Neural cell (in vitro differentiated cells): ENCODE measurements at regions not wholly inside any gene's neighbourhood (a gene's known extent, or its start where the extent isn't known, plus 50 kb on each side); places are given as distances from the start of the nearest gene placed in this dataset.

Experiments used
- H2AFZ ChIP-seq: fragments of 200-600, 300-800 bp; sonication (generic), shearing (Covaris generic); 2 replicates; pipeline ENCODE4 v1.6.0; 2014; ENCODE audit warnings: low read depth, mild to moderate bottlenecking, antibody characterized with exemption, low read length, moderate library complexity
- H3F3A ChIP-seq: fragments of 200-600 bp; shearing (Covaris generic); 2 replicates; pipeline ENCODE4 v1.6.1; 2016; ENCODE audit warnings: mild to moderate bottlenecking, moderate library complexity, mixed read lengths, antibody characterized with exemption, low read length; ENCODE audit not compliant: insufficient read depth, poor library complexity, severe bottlenecking
- H3K27ac ChIP-seq: fragments of 200-600, 300-800 bp; sonication (generic), shearing (Covaris generic); 2 replicates; pipeline ENCODE4 v1.5.1; 2014; ENCODE audit warnings: mild to moderate bottlenecking, low read length, moderate library complexity
- H3K27me3 ChIP-seq: fragments of 300-800, 200-600 bp; sonication (generic), shearing (Covaris generic); 2 replicates; pipeline ENCODE4 v1.6.0; 2014; ENCODE audit warnings: mild to moderate bottlenecking, low read depth, low read length, moderate library complexity; ENCODE audit not compliant: insufficient read depth
- H3K36me3 ChIP-seq: fragments of 300-800, 200-600 bp; sonication (generic), shearing (Covaris generic); 2 replicates; pipeline ENCODE4 v1.5.1; 2014; ENCODE audit warnings: mild to moderate bottlenecking, antibody characterized with exemption, low read length, moderate library complexity; ENCODE audit not compliant: insufficient read depth
- H3K4me2 ChIP-seq: fragments of 300-800, 200-600 bp; sonication (generic), shearing (Covaris generic); 2 replicates; pipeline ENCODE4 v1.6.0; 2014; ENCODE audit warnings: mild to moderate bottlenecking, low read length
- H3K4me3 ChIP-seq: fragments of 300-800, 200-600 bp; sonication (generic), shearing (Covaris generic); 2 replicates; pipeline ENCODE4 v1.5.1; 2014; ENCODE audit warnings: mild to moderate bottlenecking, low read length, moderate library complexity
- H3K79me2 ChIP-seq: fragments of 200-600 bp; shearing (Covaris generic); replicated peaks from 2 replicates; pipeline ENCODE4 v1.6.0; 2014; ENCODE audit warnings: mild to moderate bottlenecking, low read length, moderate library complexity; ENCODE audit not compliant: insufficient read depth
- H3K9ac ChIP-seq: fragments of 300-800, 200-600 bp; sonication (generic), shearing (Covaris generic); 2 replicates; pipeline ENCODE4 v1.6.1; 2016; ENCODE audit warnings: mild to moderate bottlenecking, low read length, mixed read lengths
- H3K9me2 ChIP-seq: fragments of 200-600 bp; shearing (Covaris generic); 2 replicates; pipeline ENCODE4 v1.6.1; 2016; ENCODE audit warnings: mild to moderate bottlenecking, low read length, mixed read lengths; ENCODE audit not compliant: insufficient read depth
- H3K9me3 ChIP-seq: fragments of 200-600, 300-800 bp; sonication (generic), shearing (Covaris generic); 2 replicates; pipeline ENCODE4 v1.6.1; 2016; ENCODE audit warnings: mild to moderate bottlenecking, mixed run types, low read length, moderate library complexity, mixed read lengths
- H4K20me1 ChIP-seq: fragments of 200-600 bp; shearing (Covaris generic); 2 replicates; pipeline ENCODE4 v1.6.1; 2016; ENCODE audit warnings: mild to moderate bottlenecking, mixed run types; ENCODE audit not compliant: insufficient read depth
- EP300 ChIP-seq: fragments of 450-650 bp; conservative IDR thresholded peaks from 2 replicates; pipeline ENCODE4 v1.6.1; 2014; ENCODE audit warnings: antibody characterized with exemption, mild to moderate bottlenecking, moderate library complexity; ENCODE audit not compliant: poor library complexity, severe bottlenecking
- EZH2 ChIP-seq: fragments of 200-600, 300-800 bp; shearing (Covaris generic), sonication (generic); IDR thresholded peaks from 2 replicates; pipeline ENCODE4 v1.6.1; 2014; ENCODE audit warnings: antibody characterized with exemption, low read length, borderline replicate concordance, mild to moderate bottlenecking; ENCODE audit not compliant: insufficient read depth, poor library complexity, severe bottlenecking
- MXI1 ChIP-seq: fragments of 450-650 bp; conservative IDR thresholded peaks from 2 replicates; pipeline ENCODE4 v1.6.1; 2014; ENCODE audit warnings: antibody characterized with exemption, mild to moderate bottlenecking; ENCODE audit not compliant: poor library complexity, severe bottlenecking
- POLR2AphosphoS5 ChIP-seq: IDR thresholded peaks from 2 replicates; pipeline ENCODE4 v1.6.1; 2012
- RAD21 ChIP-seq: fragments of 450-650 bp; conservative IDR thresholded peaks from 2 replicates; pipeline ENCODE4 v1.6.1; 2014; ENCODE audit warnings: antibody characterized with exemption, mild to moderate bottlenecking, moderate library complexity
- SMC3 ChIP-seq: fragments of 450-650 bp; conservative IDR thresholded peaks from 2 replicates; pipeline ENCODE4 v1.6.1; 2014; ENCODE audit warnings: antibody characterized with exemption, mild to moderate bottlenecking, moderate library complexity; ENCODE audit not compliant: poor library complexity
- TAF1 ChIP-seq: IDR thresholded peaks from 2 replicates; pipeline ENCODE4 v1.6.1; 2012; ENCODE audit warnings: low read depth
- TF ChIP-seq, protein P1 (sequence below): IDR thresholded peaks from 2 replicates; pipeline ENCODE4 v1.6.1; 2012; ENCODE audit warnings: borderline replicate concordance
- TF ChIP-seq, protein P2 (sequence below): fragments of 450-650 bp; IDR thresholded peaks from 2 replicates; pipeline ENCODE4 v1.5.1; 2014; ENCODE audit warnings: antibody characterized with exemption, mild to moderate bottlenecking, moderate library complexity; ENCODE audit not compliant: poor library complexity, severe bottlenecking

DNA sequence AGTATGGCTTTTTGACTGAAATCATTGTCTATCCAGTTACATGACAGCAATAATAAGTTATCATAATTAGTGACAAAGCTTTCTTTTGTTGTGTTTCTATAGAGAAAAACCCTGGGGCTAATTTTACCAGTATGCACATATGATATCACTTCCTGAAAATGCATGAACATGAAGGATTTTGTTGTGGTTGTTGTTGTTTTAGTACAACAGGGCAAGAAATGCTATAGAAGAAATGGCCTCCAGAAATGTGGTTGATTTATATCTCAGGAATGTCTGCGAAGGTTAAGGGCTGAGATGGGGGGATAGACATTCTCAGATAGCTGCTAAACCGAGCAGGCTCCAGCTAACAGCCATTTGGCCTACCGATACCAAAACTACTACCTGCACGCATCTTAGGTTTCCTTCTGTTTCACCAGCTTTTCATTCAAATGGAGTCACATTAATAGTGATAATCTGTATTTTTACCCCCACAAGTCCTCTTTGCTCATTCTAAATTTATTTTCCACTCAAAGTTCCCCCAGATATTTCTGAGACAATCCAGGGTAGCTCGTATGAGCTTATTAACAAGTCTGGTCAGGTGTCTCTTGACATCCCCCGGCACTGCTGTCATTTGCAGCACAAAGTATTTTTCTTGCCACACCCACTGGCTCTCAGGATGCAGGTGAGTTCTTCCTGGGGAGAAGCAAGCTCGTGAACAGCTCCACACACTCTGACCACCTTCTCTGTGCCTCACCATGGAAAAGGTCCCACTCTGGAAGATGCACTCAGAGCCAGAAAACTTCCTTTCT lies 232.4 kb upstream of the GAS1 start (continued):
- TF ChIP-seq MXI1 = no peak
- no peak for TF ChIP-seq RAD21
- no peak for TF ChIP-seq TAF1

DNA sequence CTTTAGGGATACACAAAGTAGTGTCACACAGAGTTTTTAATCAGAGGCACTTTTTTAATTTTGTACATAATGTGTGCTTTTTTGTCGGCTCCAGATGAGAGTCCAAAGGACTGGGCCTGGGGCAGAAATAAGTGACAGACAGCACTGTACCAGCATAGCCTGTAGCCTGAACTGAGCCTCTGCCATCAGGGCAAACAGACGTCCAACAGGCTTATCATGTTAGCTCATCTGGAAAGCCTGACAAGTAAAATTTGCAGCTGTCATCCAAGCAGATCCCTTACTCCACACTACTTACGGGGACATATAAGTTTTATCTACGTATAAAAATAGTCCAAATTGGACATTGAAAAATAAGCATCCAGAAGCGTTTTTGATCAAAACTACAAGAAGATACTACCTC lies 233.1 kb upstream of the GAS1 start:
- Histone ChIP-seq H3K9me2 (no peaks in the 10 kb centered on the region), H3K36me3 (no peaks in the 10 kb centered on the region), H3K4me3 (no peak overlapping the region), H4K20me1 (no peaks in the 10 kb centered on the region), H2AFZ (no peak overlapping the region), H3K27me3 (no peaks in the 10 kb centered on the region), H3K4me2 (no peak overlapping the region), H3K27ac (no peak overlapping the region), H3F3A (no peaks in the 10 kb centered on the region), H3K9me3 (no peaks in the 10 kb centered on the region), H3K79me2 (no peaks in the 10 kb centered on the region), H3K9ac (no peak overlapping the region)
- TF ChIP-seq TAF1 = no peak
- TF ChIP-seq POLR2AphosphoS5 = no peak
- TF ChIP-seq, protein P1, sequence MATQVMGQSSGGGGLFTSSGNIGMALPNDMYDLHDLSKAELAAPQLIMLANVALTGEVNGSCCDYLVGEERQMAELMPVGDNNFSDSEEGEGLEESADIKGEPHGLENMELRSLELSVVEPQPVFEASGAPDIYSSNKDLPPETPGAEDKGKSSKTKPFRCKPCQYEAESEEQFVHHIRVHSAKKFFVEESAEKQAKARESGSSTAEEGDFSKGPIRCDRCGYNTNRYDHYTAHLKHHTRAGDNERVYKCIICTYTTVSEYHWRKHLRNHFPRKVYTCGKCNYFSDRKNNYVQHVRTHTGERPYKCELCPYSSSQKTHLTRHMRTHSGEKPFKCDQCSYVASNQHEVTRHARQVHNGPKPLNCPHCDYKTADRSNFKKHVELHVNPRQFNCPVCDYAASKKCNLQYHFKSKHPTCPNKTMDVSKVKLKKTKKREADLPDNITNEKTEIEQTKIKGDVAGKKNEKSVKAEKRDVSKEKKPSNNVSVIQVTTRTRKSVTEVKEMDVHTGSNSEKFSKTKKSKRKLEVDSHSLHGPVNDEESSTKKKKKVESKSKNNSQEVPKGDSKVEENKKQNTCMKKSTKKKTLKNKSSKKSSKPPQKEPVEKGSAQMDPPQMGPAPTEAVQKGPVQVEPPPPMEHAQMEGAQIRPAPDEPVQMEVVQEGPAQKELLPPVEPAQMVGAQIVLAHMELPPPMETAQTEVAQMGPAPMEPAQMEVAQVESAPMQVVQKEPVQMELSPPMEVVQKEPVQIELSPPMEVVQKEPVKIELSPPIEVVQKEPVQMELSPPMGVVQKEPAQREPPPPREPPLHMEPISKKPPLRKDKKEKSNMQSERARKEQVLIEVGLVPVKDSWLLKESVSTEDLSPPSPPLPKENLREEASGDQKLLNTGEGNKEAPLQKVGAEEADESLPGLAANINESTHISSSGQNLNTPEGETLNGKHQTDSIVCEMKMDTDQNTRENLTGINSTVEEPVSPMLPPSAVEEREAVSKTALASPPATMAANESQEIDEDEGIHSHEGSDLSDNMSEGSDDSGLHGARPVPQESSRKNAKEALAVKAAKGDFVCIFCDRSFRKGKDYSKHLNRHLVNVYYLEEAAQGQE = no peak
- no peak for TF ChIP-seq SMC3
- TF ChIP-seq, protein P2, sequence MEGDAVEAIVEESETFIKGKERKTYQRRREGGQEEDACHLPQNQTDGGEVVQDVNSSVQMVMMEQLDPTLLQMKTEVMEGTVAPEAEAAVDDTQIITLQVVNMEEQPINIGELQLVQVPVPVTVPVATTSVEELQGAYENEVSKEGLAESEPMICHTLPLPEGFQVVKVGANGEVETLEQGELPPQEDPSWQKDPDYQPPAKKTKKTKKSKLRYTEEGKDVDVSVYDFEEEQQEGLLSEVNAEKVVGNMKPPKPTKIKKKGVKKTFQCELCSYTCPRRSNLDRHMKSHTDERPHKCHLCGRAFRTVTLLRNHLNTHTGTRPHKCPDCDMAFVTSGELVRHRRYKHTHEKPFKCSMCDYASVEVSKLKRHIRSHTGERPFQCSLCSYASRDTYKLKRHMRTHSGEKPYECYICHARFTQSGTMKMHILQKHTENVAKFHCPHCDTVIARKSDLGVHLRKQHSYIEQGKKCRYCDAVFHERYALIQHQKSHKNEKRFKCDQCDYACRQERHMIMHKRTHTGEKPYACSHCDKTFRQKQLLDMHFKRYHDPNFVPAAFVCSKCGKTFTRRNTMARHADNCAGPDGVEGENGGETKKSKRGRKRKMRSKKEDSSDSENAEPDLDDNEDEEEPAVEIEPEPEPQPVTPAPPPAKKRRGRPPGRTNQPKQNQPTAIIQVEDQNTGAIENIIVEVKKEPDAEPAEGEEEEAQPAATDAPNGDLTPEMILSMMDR = no peak
- no peak for TF ChIP-seq EP300
- TF ChIP-seq MXI1 = no peak
- TF ChIP-seq RAD21 = no peak
- TF ChIP-seq EZH2 = no peak

DNA sequence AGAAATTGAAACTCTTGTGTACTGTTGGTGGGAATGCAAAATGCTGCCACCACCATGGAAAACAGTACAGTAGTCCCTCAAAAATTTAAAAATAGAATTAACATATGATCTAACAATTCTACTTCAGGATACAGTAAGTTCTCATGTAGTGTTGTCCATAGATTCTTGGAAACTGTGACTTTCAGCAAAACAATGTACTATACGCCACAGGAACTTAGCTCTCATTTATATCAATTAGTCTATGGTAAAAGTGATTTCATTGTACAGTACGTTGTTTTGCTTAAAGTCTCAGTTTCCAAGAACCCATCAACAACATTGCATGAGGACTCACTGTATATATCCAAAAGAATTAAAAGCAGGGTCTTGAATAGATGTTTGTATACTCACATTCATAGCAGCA lies 233.5 kb upstream of the GAS1 start:
- no peak overlapping the region for H3K4me2 ChIP-seq
- no peaks in the 10 kb centered on the region for H3K27me3 ChIP-seq
- TF ChIP-seq EZH2 = no peak
- H4K20me1 ChIP-seq = no peaks in the 10 kb centered on the region
- H3K36me3 ChIP-seq = no peaks in the 10 kb centered on the region
- H3K9me2 ChIP-seq = no peaks in the 10 kb centered on the region
- H3K9me3 ChIP-seq = no peaks in the 10 kb centered on the region
- no peaks in the 10 kb centered on the region for H3F3A ChIP-seq
- H3K27ac ChIP-seq = no peak overlapping the region
- no peak overlapping the region for H3K4me3 ChIP-seq
- H3K79me2 ChIP-seq = no peaks in the 10 kb centered on the region
- H3K9ac ChIP-seq = no peak overlapping the region
- H2AFZ ChIP-seq = no peak overlapping the region
